ENCODE measurements at regions not wholly inside any gene's neighbourhood (a gene's known extent, or its start where the extent isn't known, plus 50 kb on each side); places are given as distances from the start of the nearest gene placed in this dataset.

GRCh38 chr6:165034271-165034741 lies 275.1 kb downstream of the C6orf118 start:
- H3K36me3 ChIP-seq (ENCODE audit: control insufficient read depth in 2 of 2, extremely low read depth in 1 of 2, insufficient read depth in 1 of 2, low read length in 1 of 2): no peaks in the 10 kb centered on the region
- Mint-ChIP-seq H3K27me3 (no peaks in the 10 kb centered on the region), H3K4me1 (no peaks in the 10 kb centered on the region), H3K27ac (no peak overlapping the region), H3K9me3 (peaks cover 5 to 22% (median 8%) of the 10 kb centered on the region in 3 donors), H3K4me3 (no peak overlapping the region), H3K36me3 (no peaks in the 10 kb centered on the region)
- 64% methylated on average over 2 of the region's 4 CpGs for WGBS (ENCODE audit: insufficient coverage)
- ATAC-seq (replicated peaks in 1 of 4) (no peak), DNase-seq (no peak)
- H3K4me1 ChIP-seq (ENCODE audit: control insufficient read depth in 1 of 2, extremely low read depth in 1 of 2, insufficient read depth in 2 of 2, low read length in 2 of 2): no peaks in the 10 kb centered on the region
- POLR2A ChIA-PET: no interaction called here
- CTCF ChIA-PET: no interaction called here
- no peaks in the 10 kb centered on the region for H3K9me3 ChIP-seq
- H3K4me3 ChIP-seq (ENCODE audit: control insufficient read depth in 1 of 2, extremely low read depth in 1 of 2, low read length in 1 of 2): no peak overlapping the region
- no peak overlapping the region for H3K27ac ChIP-seq (ENCODE audit: low read length)
- no peaks in the 10 kb centered on the region for H3K27me3 ChIP-seq (replicated peaks in 1 of 2; ENCODE audit: control insufficient read depth in 2 of 2, extremely low read depth in 1 of 2, insufficient read depth in 2 of 2, low read length in 1 of 2)

- no peaks in the 10 kb centered on the region for H3K36me3 ChIP-seq (ENCODE audit: control insufficient read depth in 2 of 2, extremely low read depth in 1 of 2, insufficient read depth in 1 of 2, low read length in 1 of 2)
- ChIA-PET CTCF (no interaction called here), POLR2A (no interaction called here)
- Mint-ChIP-seq H3K27me3 (no peaks in the 10 kb centered on the region), H3K27ac (no peak overlapping the region), H3K9me3 (peaks cover 6 to 13% (median 8%) of the 10 kb centered on the region in 3 donors), H3K4me3 (no peak overlapping the region), H3K36me3 (no peaks in the 10 kb centered on the region), H3K4me1 (no peaks in the 10 kb centered on the region)
- 100% methylated on average over 1 of the region's 7 CpGs for WGBS (ENCODE audit: insufficient coverage)
- no peak overlapping the region for H3K27ac ChIP-seq (ENCODE audit: low read length)
- H3K27me3 ChIP-seq (replicated peaks in 1 of 2; ENCODE audit: control insufficient read depth in 2 of 2, extremely low read depth in 1 of 2, insufficient read depth in 2 of 2, low read length in 1 of 2): no peaks in the 10 kb centered on the region
- ATAC-seq (replicated peaks in 1 of 4) (no peak), DNase-seq (no peak)
- H3K9me3 ChIP-seq: no peaks in the 10 kb centered on the region
- H3K4me3 ChIP-seq (ENCODE audit: control insufficient read depth in 1 of 2, extremely low read depth in 1 of 2, low read length in 1 of 2): no peak overlapping the region
- no peaks in the 10 kb centered on the region for H3K4me1 ChIP-seq (ENCODE audit: control insufficient read depth in 1 of 2, extremely low read depth in 1 of 2, insufficient read depth in 2 of 2, low read length in 2 of 2)
These were observed 277.9 kb downstream of the C6orf118 start for GRCh38 chr6:165031502-165031901.

GRCh38 chr6:165025040-165025439 lies 284.4 kb downstream of the C6orf118 start:
- ATAC-seq (replicated peaks in 1 of 4) (no peak), DNase-seq (no peak)
- no peak overlapping the region for H3K4me3 Mint-ChIP-seq
- no peaks in the 10 kb centered on the region for H3K27me3 ChIP-seq (replicated peaks in 1 of 2; ENCODE audit: control insufficient read depth in 2 of 2, extremely low read depth in 1 of 2, insufficient read depth in 2 of 2, low read length in 1 of 2)
- WGBS (ENCODE audit: insufficient coverage): no CpG with 5 or more reads among the region's 1 CpG
- H3K4me1 Mint-ChIP-seq: no peaks in the 10 kb centered on the region
- peaks cover 2 to 12% (median 3%) of the 10 kb centered on the region in 3 donors for H3K9me3 Mint-ChIP-seq
- H3K4me1 ChIP-seq (ENCODE audit: control insufficient read depth in 1 of 2, extremely low read depth in 1 of 2, insufficient read depth in 2 of 2, low read length in 2 of 2): no peaks in the 10 kb centered on the region
- ChIA-PET CTCF (no interaction called here), POLR2A (no interaction called here)
- no peaks in the 10 kb centered on the region for H3K27me3 Mint-ChIP-seq
- no peak overlapping the region for H3K27ac Mint-ChIP-seq
- no peaks in the 10 kb centered on the region for H3K36me3 Mint-ChIP-seq
- no peaks in the 10 kb centered on the region for H3K36me3 ChIP-seq (ENCODE audit: control insufficient read depth in 2 of 2, extremely low read depth in 1 of 2, insufficient read depth in 1 of 2, low read length in 1 of 2)
- peaks cover 2% of the 10 kb centered on the region for H3K9me3 ChIP-seq
- no peak overlapping the region for H3K4me3 ChIP-seq (ENCODE audit: control insufficient read depth in 1 of 2, extremely low read depth in 1 of 2, low read length in 1 of 2)
- H3K27ac ChIP-seq (ENCODE audit: low read length): no peak overlapping the region

GRCh38 chr6:165019681-165020080 lies 289.7 kb downstream of the C6orf118 start:
- H3K36me3 Mint-ChIP-seq: no peaks in the 10 kb centered on the region
- 100% methylated on average over 1 of the region's 2 CpGs for WGBS (ENCODE audit: insufficient coverage)

GRCh38 chr6:165015676-165016075 lies 293.7 kb downstream of the C6orf118 start:
- H3K36me3 ChIP-seq (ENCODE audit: control insufficient read depth in 2 of 2, extremely low read depth in 1 of 2, insufficient read depth in 1 of 2, low read length in 1 of 2): no peaks in the 10 kb centered on the region
- no peaks in the 10 kb centered on the region for H3K4me1 Mint-ChIP-seq
- H3K9me3 ChIP-seq: no peaks in the 10 kb centered on the region
- no peak overlapping the region for H3K4me3 Mint-ChIP-seq
- H3K27ac Mint-ChIP-seq: no peak overlapping the region
- H3K4me1 ChIP-seq (ENCODE audit: control insufficient read depth in 1 of 2, extremely low read depth in 1 of 2, insufficient read depth in 2 of 2, low read length in 2 of 2): no peaks in the 10 kb centered on the region
- ATAC-seq (replicated peaks in 1 of 4): no peak
- no peaks in the 10 kb centered on the region for H3K27me3 ChIP-seq (replicated peaks in 1 of 2; ENCODE audit: control insufficient read depth in 2 of 2, extremely low read depth in 1 of 2, insufficient read depth in 2 of 2, low read length in 1 of 2)
- H3K9me3 Mint-ChIP-seq: peaks cover 0 to 11% (median 11%) of the 10 kb centered on the region in 3 donors
- H3K4me3 ChIP-seq (ENCODE audit: control insufficient read depth in 1 of 2, extremely low read depth in 1 of 2, low read length in 1 of 2): no peak overlapping the region
- H3K27ac ChIP-seq (ENCODE audit: low read length): no peak overlapping the region
- DNase-seq: no peak
- H3K27me3 Mint-ChIP-seq: no peaks in the 10 kb centered on the region
- CTCF ChIA-PET: no interaction called here
- no peaks in the 10 kb centered on the region for H3K36me3 Mint-ChIP-seq
- POLR2A ChIA-PET: no interaction called here

More at GRCh38 chr6:165019681-165020080, 289.7 kb downstream of the C6orf118 start:
- H3K27ac ChIP-seq (ENCODE audit: low read length): no peak overlapping the region
- Mint-ChIP-seq H3K4me3 (no peak overlapping the region), H3K4me1 (no peaks in the 10 kb centered on the region), H3K9me3 (peaks cover 0 to 17% (median 0%) of the 10 kb centered on the region in 3 donors), H3K27ac (no peak overlapping the region), H3K27me3 (no peaks in the 10 kb centered on the region)
- POLR2A ChIA-PET: no interaction called here
- no peak for DNase-seq
- no peak for ATAC-seq (replicated peaks in 1 of 4)
- H3K27me3 ChIP-seq (replicated peaks in 1 of 2; ENCODE audit: control insufficient read depth in 2 of 2, extremely low read depth in 1 of 2, insufficient read depth in 2 of 2, low read length in 1 of 2): no peaks in the 10 kb centered on the region
- no peak overlapping the region for H3K4me3 ChIP-seq (ENCODE audit: control insufficient read depth in 1 of 2, extremely low read depth in 1 of 2, low read length in 1 of 2)
- CTCF ChIA-PET: no interaction called here
- H3K9me3 ChIP-seq: peaks cover 2% of the 10 kb centered on the region
- no peaks in the 10 kb centered on the region for H3K4me1 ChIP-seq (ENCODE audit: control insufficient read depth in 1 of 2, extremely low read depth in 1 of 2, insufficient read depth in 2 of 2, low read length in 2 of 2)
- no peaks in the 10 kb centered on the region for H3K36me3 ChIP-seq (ENCODE audit: control insufficient read depth in 2 of 2, extremely low read depth in 1 of 2, insufficient read depth in 1 of 2, low read length in 1 of 2)

GRCh38 chr6:165013701-165014100 lies 295.7 kb downstream of the C6orf118 start:
- no peak overlapping the region for H3K27ac Mint-ChIP-seq
- H3K9me3 ChIP-seq: no peaks in the 10 kb centered on the region
- H3K27me3 Mint-ChIP-seq: no peaks in the 10 kb centered on the region
- no peaks in the 10 kb centered on the region for H3K27me3 ChIP-seq (replicated peaks in 1 of 2; ENCODE audit: control insufficient read depth in 2 of 2, extremely low read depth in 1 of 2, insufficient read depth in 2 of 2, low read length in 1 of 2)
- H3K4me1 ChIP-seq (ENCODE audit: control insufficient read depth in 1 of 2, extremely low read depth in 1 of 2, insufficient read depth in 2 of 2, low read length in 2 of 2): no peaks in the 10 kb centered on the region
- peaks cover 3 to 16% (median 8%) of the 10 kb centered on the region in 3 donors for H3K9me3 Mint-ChIP-seq
- ChIA-PET POLR2A (no interaction called here), CTCF (no interaction called here)
- no peak overlapping the region for H3K4me3 ChIP-seq (ENCODE audit: control insufficient read depth in 1 of 2, extremely low read depth in 1 of 2, low read length in 1 of 2)
- no peaks in the 10 kb centered on the region for H3K36me3 Mint-ChIP-seq
- DNase-seq: no peak
- no peaks in the 10 kb centered on the region for H3K36me3 ChIP-seq (ENCODE audit: control insufficient read depth in 2 of 2, extremely low read depth in 1 of 2, insufficient read depth in 1 of 2, low read length in 1 of 2)
- no peak overlapping the region for H3K4me3 Mint-ChIP-seq
- no peak for ATAC-seq (replicated peaks in 1 of 4)
- no peaks in the 10 kb centered on the region for H3K4me1 Mint-ChIP-seq
- H3K27ac ChIP-seq (ENCODE audit: low read length): no peak overlapping the region
- WGBS (ENCODE audit: insufficient coverage): no CpG with 5 or more reads among the region's 3 CpGs

GRCh38 chr6:165012183-165012582 lies 297.2 kb downstream of the C6orf118 start:
- H3K9me3 Mint-ChIP-seq: peaks cover 5 to 16% (median 8%) of the 10 kb centered on the region in 3 donors

More at GRCh38 chr6:165012183-165012582, 297.2 kb downstream of the C6orf118 start:
- WGBS (ENCODE audit: insufficient coverage): 50% methylated on average over 2 of the region's 4 CpGs
- no peaks in the 10 kb centered on the region for H3K36me3 Mint-ChIP-seq
- Histone ChIP-seq H3K27ac (ENCODE audit: low read length) (no peak overlapping the region), H3K4me3 (ENCODE audit: control insufficient read depth in 1 of 2, extremely low read depth in 1 of 2, low read length in 1 of 2) (no peak overlapping the region), H3K9me3 (peaks cover 2% of the 10 kb centered on the region), H3K4me1 (ENCODE audit: control insufficient read depth in 1 of 2, extremely low read depth in 1 of 2, insufficient read depth in 2 of 2, low read length in 2 of 2) (no peaks in the 10 kb centered on the region), H3K27me3 (replicated peaks in 1 of 2; ENCODE audit: control insufficient read depth in 2 of 2, extremely low read depth in 1 of 2, insufficient read depth in 2 of 2, low read length in 1 of 2) (no peaks in the 10 kb centered on the region), H3K36me3 (ENCODE audit: control insufficient read depth in 2 of 2, extremely low read depth in 1 of 2, insufficient read depth in 1 of 2, low read length in 1 of 2) (no peaks in the 10 kb centered on the region)
- no peak overlapping the region for H3K27ac Mint-ChIP-seq
- ATAC-seq (replicated peaks in 1 of 4) (no peak), DNase-seq (no peak)
- CTCF ChIA-PET: no interaction called here
- H3K4me3 Mint-ChIP-seq: no peak overlapping the region
- no peaks in the 10 kb centered on the region for H3K4me1 Mint-ChIP-seq
- H3K27me3 Mint-ChIP-seq: no peaks in the 10 kb centered on the region
- POLR2A ChIA-PET: no interaction called here

All from T-cell (primary cell).